ENCODE measurements at regions not wholly inside any gene's neighbourhood (a gene's known extent, or its start where the extent isn't known, plus 50 kb on each side); places are given as distances from the start of the nearest gene placed in this dataset.

GRCh38 chr10:36116040-36116439 is 473.9 kb upstream of the FZD8 start:
- no TSS peak for BruUV-seq (replicated peaks)
- Histone ChIP-seq H3K18ac (ENCODE audit: low read depth, low read length) (no peak overlapping the region), H3K9me3 (ENCODE audit: control insufficient read depth, insufficient read depth, low read length) (no peaks in the 10 kb centered on the region), H2BK20ac (ENCODE audit: low read depth, low read length) (no peak overlapping the region), H3K4me2 (ENCODE audit: low read depth, low read length) (no peak overlapping the region), H2AFZ (replicated peaks; ENCODE audit: low read length, poor library complexity) (no peak overlapping the region), H4K91ac (ENCODE audit: insufficient read depth, low read depth, low read length) (no peak overlapping the region), H3K4ac (ENCODE audit: low read depth, low read length) (no peak overlapping the region), H3K4me1 (ENCODE audit: control insufficient read depth, insufficient read depth, low read length) (peaks cover 6% of the 10 kb centered on the region; the same call in 1 of the 2 replicates), H3K27me3 (ENCODE audit: control insufficient read depth, insufficient read depth, low read length) (no peaks in the 10 kb centered on the region), H3K23ac (ENCODE audit: low read depth, low read length) (no peak overlapping the region), H3K79me1 (ENCODE audit: low read depth in 1 of 2, low read length in 2 of 2) (no peaks in the 10 kb centered on the region), H3K9ac (ENCODE audit: low read depth, low read length) (no peak overlapping the region), H3K9me1 (ENCODE audit: insufficient read depth, low read length) (no peaks in the 10 kb centered on the region; the same call in 1 of the 2 replicates), H2BK5ac (ENCODE audit: low read depth, low read length, poor library complexity, severe bottlenecking) (no peak overlapping the region), H2BK15ac (ENCODE audit: low read depth, low read length) (no peak overlapping the region), H2AK5ac (ENCODE audit: low read depth, low read length) (no peak overlapping the region), H2BK120ac (ENCODE audit: low read depth, low read length) (no peak overlapping the region), H4K20me1 (ENCODE audit: insufficient read depth, low read length) (no peaks in the 10 kb centered on the region), H3K27ac (ENCODE audit: insufficient read depth, low read length) (no peak overlapping the region), H2AK9ac (replicated peaks; ENCODE audit: low read depth, low read length, poor library complexity) (no peak overlapping the region), H3K14ac (replicated peaks; ENCODE audit: low read depth, low read length) (no peak overlapping the region), H4K8ac (ENCODE audit: low read depth in 2 of 2, low read length in 2 of 2) (no peak overlapping the region), H4K5ac (ENCODE audit: low read depth, low read length) (no peak overlapping the region), H3K36me3 (ENCODE audit: control insufficient read depth, insufficient read depth, low read length) (no peaks in the 10 kb centered on the region), H3K56ac (ENCODE audit: extremely low read depth, insufficient read depth, low read length) (no peak overlapping the region), H3K4me3 (ENCODE audit: insufficient read depth, low read depth, low read length) (no peak overlapping the region)
- ChIA-PET POLR2A (ENCODE audit: unreplicated experiment) (no interaction called here), CTCF (no interaction called here)
- intact Hi-C loops (cut with micrococcal nuclease) (no loop called here), in situ Hi-C loops (cut with MboI; ENCODE audit: low sequenced_read_pairs) (no loop called here), dilution Hi-C loops (cut with HindIII; ENCODE audit: low sequenced_read_pairs, unreplicated experiment) (no loop called here)
- TF ChIP-seq MAFK (IDR thresholded peaks at IDR 0.05; ENCODE audit: low read depth, low read length): no peak
- no peak for TF ChIP-seq RAD21 (IDR thresholded peaks at IDR 0.05; ENCODE audit: low read length)
- TF ChIP-seq MXI1 (IDR thresholded peaks at IDR 0.05; ENCODE audit: borderline replicate concordance, low read depth, low read length): no peak
- no peak for TF ChIP-seq MAZ (IDR thresholded peaks at IDR 0.05; ENCODE audit: borderline replicate concordance, low read depth, low read length)
- TF ChIP-seq FOS (IDR thresholded peaks at IDR 0.05; ENCODE audit: low read depth, low read length): no peak
- TF ChIP-seq ELK1 (IDR thresholded peaks at IDR 0.05; ENCODE audit: borderline replicate concordance, low read depth, low read length): no peak
- no peak for TF ChIP-seq CTCF (conservative IDR thresholded peaks at IDR 0.05; ENCODE audit: low read depth, low read length)
- TF ChIP-seq SMC3 (IDR thresholded peaks at IDR 0.05; ENCODE audit: low read depth, low read length): no peak
- no peak for TF ChIP-seq NFE2L2 (IDR thresholded peaks at IDR 0.05; ENCODE audit: low read depth, low read length)
- no peak for TF ChIP-seq BHLHE40 (IDR thresholded peaks at IDR 0.05; ENCODE audit: low read depth, low read length)
- TF ChIP-seq CHD1 (IDR thresholded peaks at IDR 0.05; ENCODE audit: low read depth, low read length): no peak
- TF ChIP-seq POLR2A (IDR thresholded peaks at IDR 0.05; ENCODE audit: low read depth, low read length): no peak
- TF ChIP-seq RCOR1 (IDR thresholded peaks at IDR 0.05; ENCODE audit: insufficient replicate concordance, low read length): no peak
- no peak for TF ChIP-seq RFX5 (IDR thresholded peaks at IDR 0.05; ENCODE audit: low read depth, low read length)
- TF ChIP-seq USF2 (IDR thresholded peaks at IDR 0.05; ENCODE audit: low read depth, low read length): no peak
- no peak for TF ChIP-seq CEBPB (IDR thresholded peaks at IDR 0.05; ENCODE audit: low read depth, low read length)
- DNase-seq: no peak
- WGBS, 2 experiments (ENCODE audit: extremely low coverage in 2 of 2, insufficient read length in 1 of 2): no CpG with 5 or more reads among the region's 2 CpGs
- ATAC-seq (ENCODE audit: low read depth): no peak

Data from IMR-90 (cell line).